Head of caudate nucleus (tissue), 42 donors: ENCODE measurements at regions not wholly inside any gene's neighbourhood (a gene's known extent, or its start where the extent isn't known, plus 50 kb on each side); places are given as distances from the start of the nearest gene placed in this dataset.
"Not testable (repeated sequence)": the region's sequence is repeated elsewhere in the genome, so short reads cannot be mapped to it uniquely, and the experiment has no call there.

ENCODE experiments used
- DNase-seq, 42 donors: peaks; one replicate each; pipeline versions ENCODE4 v3.0.0 to v3.0.0-alpha.2; 2020 to 2021; ENCODE audit warnings: mixed read lengths in 7 of 42
- intact Hi-C: fragments of 100-400 bp; cut with DNase I; formaldehyde crosslinking; loops from one replicate; pipeline ENCODE4 v1.15.0; 2022

DNA sequence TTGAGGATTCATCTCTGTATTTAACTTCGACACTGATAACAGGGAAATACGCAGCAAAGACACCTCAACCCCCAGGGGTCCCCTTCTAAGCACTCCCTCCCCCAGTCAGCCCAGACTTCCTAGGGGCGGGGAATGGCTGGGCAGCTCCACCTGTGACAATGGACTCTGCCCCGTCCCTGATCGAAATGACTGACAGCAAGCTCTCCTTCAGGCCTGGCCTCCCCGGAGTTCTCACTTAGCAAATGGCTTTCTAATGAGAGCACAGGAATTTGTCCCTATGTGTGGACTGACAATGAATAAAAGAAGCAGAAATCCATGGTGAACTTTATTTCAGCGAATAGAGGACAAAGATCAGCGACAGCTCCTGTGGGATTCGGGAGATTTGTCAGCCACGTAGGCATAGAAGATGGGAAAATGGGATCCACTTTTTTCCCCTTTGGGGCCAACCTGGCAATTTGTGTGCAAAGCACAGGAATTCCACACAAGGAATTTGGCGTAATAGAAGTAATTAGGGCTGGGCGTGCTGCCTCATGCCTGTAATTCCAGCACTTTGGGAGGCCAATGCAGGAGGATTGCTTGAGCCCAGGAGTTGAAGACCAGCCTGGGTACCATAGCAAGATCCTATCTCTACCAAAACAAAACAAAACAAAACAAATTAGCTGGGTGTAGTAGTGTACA is 63.8 kb downstream of the TNFAIP2 start:
- intact Hi-C loops = loop anchor here (10.0 kb wide), 1 partner anchor 82 kb away; no protein-coding TSS in a partner anchor
- DNase-seq = no peak

- intact Hi-C loops = loop anchor here (10.0 kb wide), 1 partner anchor 83 kb away; no protein-coding TSS in a partner anchor
- no peak for DNase-seq
These were observed 64.7 kb downstream of the TNFAIP2 start for GRCh38 chr14:103187911-103188310.

- DNase-seq = peak in 11 of 42 donors; percentile 2 to 38 (median 12)
- intact Hi-C loops = loop anchor here (10.0 kb wide), 1 partner anchor 84 kb away; no protein-coding TSS in a partner anchor
These were observed 65.7 kb downstream of the TNFAIP2 start for GRCh38 chr14:103188810-103189480.

GRCh38 chr14:103189481-103190470 is 66.5 kb downstream of the TNFAIP2 start:
- DNase-seq = no peak
- intact Hi-C loops = loop anchor here (10.0 kb wide), 1 partner anchor 85 kb away; no protein-coding TSS in a partner anchor

- DNase-seq = no peak
- intact Hi-C loops = no loop called here
These were observed 67.5 kb downstream of the TNFAIP2 start for GRCh38 chr14:103190741-103191140.

DNA sequence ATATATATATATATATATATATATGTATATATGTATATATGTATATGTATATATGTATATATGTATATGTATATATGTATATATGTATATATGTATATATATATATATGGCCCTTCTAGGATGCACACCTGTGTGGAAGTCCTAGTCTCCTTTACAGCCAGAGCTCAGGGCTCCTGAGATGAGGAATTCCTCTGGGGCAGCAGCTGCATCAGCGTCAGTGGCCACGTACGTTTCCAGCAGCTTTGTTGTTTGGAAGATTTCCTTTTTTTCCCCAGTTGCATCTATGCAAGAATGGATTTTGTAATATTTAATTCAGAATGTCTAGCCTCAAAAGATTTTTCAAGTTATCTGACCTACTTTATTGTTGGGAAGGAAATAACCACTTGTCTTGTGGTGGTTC is 68.6 kb downstream of the TNFAIP2 start:
- intact Hi-C loops = no loop called here
- DNase-seq = no peak

GRCh38 chr14:103192246-103192840 is 69.1 kb downstream of the TNFAIP2 start:
- intact Hi-C loops = no loop called here
- no peak for DNase-seq

DNA sequence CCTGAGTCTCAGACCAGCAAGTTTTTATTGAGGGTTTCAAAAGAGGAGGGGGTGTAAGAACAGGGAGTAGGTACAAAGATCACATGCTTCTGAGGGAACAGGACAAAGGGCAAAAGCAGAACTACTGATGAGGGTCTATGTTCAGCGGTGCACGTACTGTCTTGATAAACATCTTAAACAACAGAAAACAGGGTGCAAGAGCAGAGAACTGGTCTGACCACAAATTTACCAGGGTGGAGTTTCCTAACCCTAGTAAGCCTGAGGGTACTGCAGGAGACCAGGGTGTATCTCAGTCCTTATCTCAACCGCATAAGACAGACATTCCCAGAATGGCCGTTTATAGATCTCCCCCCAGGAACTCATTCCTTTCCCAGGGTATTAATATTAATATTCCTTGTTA is 69.6 kb downstream of the TNFAIP2 start:
- intact Hi-C loops, DNase-seq: not testable (repeated sequence)

DNA sequence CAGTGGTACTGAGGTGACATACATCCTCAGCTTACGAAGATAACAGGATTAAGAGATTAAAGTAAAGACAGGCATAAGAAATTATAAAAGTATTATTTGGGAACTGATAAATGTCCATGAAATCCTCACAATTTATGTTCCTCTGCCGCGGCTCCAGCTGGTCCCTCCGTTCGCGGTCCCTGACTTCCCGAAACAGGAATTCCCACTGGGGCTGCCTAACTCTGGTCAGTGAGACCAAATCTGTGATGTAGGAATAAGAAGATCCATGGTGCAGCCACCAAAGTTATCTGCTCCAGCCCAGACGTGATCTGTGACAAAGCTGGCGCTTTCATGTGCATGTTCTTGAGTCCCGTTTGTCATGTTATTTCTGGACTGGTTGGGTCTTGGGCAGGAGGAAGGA is 70.2 kb downstream of the TNFAIP2 start:
- intact Hi-C loops, DNase-seq: not testable (repeated sequence)

DNA sequence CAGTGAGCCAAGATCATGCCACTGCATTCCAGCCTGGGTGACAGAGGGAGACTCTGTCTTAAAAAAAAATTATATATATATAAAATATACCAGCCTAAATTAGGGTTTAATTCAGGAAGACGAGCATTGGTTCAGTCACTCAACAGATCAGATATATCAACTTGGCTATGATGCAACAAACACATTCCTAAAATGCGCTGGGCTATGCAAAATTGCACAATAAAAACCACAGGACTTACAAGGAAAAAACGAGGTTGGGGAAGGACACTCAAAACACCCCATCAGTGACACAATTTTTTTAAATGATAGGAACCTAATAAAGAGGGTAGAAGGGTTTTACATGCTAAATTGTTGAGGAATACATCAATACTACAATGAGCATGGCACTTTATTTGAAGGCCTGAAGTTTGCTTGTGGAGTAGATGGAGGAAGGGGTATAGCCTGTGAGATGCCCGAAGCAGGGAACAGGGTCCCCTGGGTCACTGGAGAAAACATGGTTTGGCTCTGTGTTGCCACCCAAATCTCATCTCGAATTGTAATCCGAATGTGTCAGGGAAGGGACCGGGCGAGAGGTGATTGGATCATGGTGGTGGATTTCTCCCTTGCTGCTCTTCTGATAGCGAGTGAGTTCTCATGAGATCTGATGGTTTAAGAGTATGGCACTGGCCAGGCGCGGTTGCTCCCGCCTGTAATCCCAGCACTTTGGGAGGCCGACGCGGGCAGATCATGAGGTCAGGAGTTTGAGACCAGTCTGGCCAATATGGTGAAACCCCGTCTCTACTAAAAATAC is 71.2 kb downstream of the TNFAIP2 start:
- intact Hi-C loops = no loop called here
- DNase-seq = no peak

DNA sequence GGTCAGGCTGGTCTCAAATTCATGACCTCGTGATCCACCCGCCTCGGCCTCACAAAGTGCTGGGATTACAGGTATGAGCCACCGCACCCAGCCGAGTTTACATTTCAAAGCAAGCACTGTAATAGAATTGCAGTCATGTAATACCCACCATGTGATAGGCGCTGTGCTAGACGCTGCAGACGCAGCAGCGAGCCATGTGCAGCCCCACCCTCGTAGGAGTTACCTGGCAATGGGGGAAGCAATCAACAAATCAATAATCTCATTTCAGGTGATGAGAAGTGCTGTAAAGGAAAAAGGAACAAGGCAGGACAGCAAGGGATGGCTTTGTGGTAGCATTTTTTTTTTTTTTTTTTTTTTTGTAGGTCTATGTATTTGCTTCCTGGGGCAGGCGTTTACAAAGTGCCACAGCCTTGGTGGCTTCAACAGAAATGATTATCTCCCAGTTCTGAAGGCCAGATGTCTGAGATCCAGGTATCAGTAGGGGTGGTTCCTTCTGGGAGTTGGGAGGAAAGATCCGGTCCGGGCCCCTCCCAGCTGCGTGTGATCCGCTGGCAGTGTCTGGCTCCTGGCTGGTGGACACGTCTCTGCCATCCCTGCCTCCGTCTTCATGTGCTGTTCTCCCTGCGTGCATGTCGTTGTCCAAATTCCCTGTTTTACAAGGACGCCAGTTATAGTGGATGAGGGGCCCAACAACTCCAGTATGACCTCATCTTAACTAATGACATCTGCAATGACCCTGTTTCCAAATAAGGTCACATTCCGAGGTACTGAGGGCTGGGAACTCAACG is 72.8 kb downstream of the TNFAIP2 start:
- peak in 1 of 42 donors; percentile 15 for DNase-seq
- intact Hi-C loops = no loop called here

GRCh38 chr14:103196716-103197115 is 73.5 kb downstream of the TNFAIP2 start:
- intact Hi-C loops = no loop called here
- no peak for DNase-seq

DNA sequence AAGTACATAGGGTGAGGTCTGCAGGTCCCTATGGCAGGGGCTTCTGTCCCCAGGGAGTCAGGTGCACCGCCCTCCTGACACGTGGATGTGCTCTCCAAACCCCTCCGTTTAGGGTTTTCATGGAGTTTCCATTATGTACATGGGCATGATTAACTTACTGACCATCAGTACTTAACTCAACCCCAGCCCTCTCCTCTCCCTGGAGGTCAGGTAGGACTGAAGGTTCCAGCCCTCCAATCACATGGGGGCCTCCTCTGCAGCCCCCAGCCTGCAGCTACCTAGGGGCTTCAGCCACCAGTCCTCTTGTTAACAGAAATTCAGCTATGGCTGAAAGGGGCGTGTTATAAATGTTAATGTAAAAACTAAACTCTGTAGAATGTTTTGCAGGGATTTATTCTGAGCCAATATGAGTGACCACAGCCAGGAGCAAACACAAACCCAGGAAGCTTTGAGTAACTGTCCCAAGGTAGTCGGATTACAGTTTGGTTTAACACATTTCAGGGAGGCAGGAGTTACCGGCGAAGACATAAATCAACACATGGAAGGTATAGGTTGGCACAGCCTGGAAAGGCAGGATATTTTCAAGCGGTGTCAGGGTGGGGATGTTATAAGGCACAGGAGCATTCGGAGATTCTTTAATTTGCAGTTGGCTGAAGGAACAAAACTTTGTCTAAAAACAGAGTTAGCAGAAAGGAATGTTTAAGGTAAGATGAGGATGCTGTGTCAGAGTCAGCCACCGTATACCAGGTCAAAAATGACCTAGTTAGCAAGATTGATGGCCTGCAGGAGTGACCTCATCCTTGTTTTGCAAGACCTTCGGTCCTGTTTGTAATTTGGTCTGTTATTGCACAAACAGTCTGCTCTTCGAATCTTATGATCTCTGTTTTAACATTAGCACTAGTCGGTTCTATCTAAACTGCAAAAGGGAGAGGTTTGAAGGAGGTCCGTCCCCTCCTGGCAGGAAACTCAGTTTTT is 75.2 kb downstream of the TNFAIP2 start:
- DNase-seq = no peak
- intact Hi-C loops = no loop called here

- DNase-seq = no peak
- intact Hi-C loops = no loop called here
These were observed 75.9 kb downstream of the TNFAIP2 start for GRCh38 chr14:103199124-103199523.

DNA sequence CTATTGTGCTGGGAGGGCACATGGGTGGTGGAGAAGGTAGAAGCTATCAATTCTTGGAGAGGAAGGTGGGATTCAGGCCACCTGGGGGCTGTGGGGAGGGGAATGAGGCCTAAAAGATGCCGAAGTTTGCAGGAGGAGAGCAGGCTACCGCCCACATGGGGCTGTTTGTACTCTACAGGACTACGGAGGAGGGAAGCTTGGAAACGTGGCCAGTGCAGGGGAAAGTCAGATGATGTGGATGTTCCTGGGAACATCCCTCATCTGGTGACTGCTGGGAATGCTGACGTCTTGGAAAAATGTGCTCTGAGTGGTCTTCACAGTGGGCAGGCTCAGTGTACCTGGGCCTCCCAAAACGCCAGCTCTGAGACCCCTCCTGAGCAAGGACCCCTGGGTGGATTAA is 78.5 kb downstream of the TNFAIP2 start:
- intact Hi-C loops = no loop called here

GRCh38 chr14:103204852-103205540 is 81.7 kb downstream of the TNFAIP2 start:
- DNase-seq = no peak
- intact Hi-C loops = no loop called here

More for the DNA sequence above, 78.5 kb downstream of the TNFAIP2 start:
- DNase-seq = no peak
